ENCODE measurements at regions not wholly inside any gene's neighbourhood (a gene's known extent, or its start where the extent isn't known, plus 50 kb on each side); places are given as distances from the start of the nearest gene placed in this dataset.

DNA sequence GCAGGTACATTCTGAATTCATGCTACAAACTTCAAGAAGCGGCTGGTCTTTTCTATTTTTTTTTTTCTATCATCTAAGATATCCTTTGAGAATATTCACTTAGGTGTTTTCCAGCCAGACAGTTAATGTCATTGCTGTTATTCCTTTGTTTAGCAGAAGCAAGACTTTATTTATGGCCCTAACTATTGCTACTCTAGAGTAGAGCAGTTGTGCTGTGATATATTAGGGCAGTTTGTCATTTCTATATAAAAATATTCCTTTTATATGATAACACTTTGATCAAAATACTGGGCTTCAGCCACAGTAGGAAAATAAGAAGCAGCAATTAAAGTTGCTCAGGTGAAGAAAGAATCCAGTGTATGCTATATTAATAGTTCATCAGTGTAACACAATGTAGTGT lies 959.3 kb downstream of the NCAM2 start (continued):
- TF ChIP-seq, protein P1, sequence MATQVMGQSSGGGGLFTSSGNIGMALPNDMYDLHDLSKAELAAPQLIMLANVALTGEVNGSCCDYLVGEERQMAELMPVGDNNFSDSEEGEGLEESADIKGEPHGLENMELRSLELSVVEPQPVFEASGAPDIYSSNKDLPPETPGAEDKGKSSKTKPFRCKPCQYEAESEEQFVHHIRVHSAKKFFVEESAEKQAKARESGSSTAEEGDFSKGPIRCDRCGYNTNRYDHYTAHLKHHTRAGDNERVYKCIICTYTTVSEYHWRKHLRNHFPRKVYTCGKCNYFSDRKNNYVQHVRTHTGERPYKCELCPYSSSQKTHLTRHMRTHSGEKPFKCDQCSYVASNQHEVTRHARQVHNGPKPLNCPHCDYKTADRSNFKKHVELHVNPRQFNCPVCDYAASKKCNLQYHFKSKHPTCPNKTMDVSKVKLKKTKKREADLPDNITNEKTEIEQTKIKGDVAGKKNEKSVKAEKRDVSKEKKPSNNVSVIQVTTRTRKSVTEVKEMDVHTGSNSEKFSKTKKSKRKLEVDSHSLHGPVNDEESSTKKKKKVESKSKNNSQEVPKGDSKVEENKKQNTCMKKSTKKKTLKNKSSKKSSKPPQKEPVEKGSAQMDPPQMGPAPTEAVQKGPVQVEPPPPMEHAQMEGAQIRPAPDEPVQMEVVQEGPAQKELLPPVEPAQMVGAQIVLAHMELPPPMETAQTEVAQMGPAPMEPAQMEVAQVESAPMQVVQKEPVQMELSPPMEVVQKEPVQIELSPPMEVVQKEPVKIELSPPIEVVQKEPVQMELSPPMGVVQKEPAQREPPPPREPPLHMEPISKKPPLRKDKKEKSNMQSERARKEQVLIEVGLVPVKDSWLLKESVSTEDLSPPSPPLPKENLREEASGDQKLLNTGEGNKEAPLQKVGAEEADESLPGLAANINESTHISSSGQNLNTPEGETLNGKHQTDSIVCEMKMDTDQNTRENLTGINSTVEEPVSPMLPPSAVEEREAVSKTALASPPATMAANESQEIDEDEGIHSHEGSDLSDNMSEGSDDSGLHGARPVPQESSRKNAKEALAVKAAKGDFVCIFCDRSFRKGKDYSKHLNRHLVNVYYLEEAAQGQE (IDR thresholded peaks at IDR 0.05; ENCODE audit: low read depth) = no peak
- TF ChIP-seq ZNF274 (IDR thresholded peaks at IDR 0.05; ENCODE audit: low read depth, low read length) (no peak), POLR2A (IDR thresholded peaks at IDR 0.05; ENCODE audit: borderline replicate concordance, extremely low read depth, insufficient read depth, insufficient read length) (no peak), SP1 (IDR thresholded peaks at IDR 0.05; ENCODE audit: low read depth) (no peak), ELF1 (IDR thresholded peaks at IDR 0.05; ENCODE audit: borderline replicate concordance, low read depth) (no peak)

DNA sequence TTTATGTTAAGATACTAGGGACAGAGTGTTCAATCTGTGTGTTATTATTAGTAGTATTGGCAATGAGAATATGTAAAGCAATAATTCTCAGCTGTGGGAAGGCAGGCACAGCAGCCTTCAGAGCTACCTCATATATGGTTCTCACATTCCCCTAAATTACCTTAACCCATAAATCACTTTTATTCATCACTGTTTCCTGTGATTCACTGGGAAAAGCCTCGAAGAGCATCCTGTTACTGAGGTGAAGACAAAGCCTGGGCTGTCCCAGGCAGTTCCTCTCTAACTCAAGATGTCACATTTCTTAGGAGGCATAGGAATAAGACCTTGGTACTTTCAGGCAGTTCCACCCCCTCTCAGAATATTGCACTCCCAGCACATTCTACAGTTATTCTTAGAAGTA lies 965.7 kb downstream of the NCAM2 start:
- no peak for ATAC-seq
- Histone ChIP-seq H2AFZ (ENCODE audit: low read depth, low read length, poor library complexity, severe bottlenecking) (no peak overlapping the region), H3K27me3 (ENCODE audit: insufficient read depth, low read length) (no peaks in the 10 kb centered on the region), H4K20me1 (ENCODE audit: insufficient read depth) (no peaks in the 10 kb centered on the region), H3K4me1 (ENCODE audit: control insufficient read depth in 1 of 2, insufficient read depth in 2 of 2, low read length in 2 of 2) (no peaks in the 10 kb centered on the region), H3K4me3 (replicated peaks in 1 of 2; ENCODE audit: low read depth in 1 of 2, low read length in 2 of 2) (no peak overlapping the region), H3K9me2 (ENCODE audit: insufficient read depth) (no peaks in the 10 kb centered on the region), H3K79me2 (ENCODE audit: insufficient read depth, low read length) (no peaks in the 10 kb centered on the region), H3K9ac (ENCODE audit: low read length) (no peak overlapping the region), H3K36me3 (ENCODE audit: control insufficient read depth in 1 of 2, insufficient read depth in 2 of 2, low read length in 2 of 2) (no peaks in the 10 kb centered on the region), H3K4me2 (ENCODE audit: low read length) (no peak overlapping the region), H3K9me3 (ENCODE audit: control insufficient read depth in 1 of 2, insufficient read depth in 1 of 2, low read depth in 1 of 2, low read length in 2 of 2) (peaks cover 15 to 31% of the 10 kb centered on the region in 2 experiments; a peak in 2 of 4 replicates), H3K27ac (ENCODE audit: low read depth, low read length) (no peak overlapping the region)
- no peak for DNase-seq (ENCODE audit: low read depth, low spot score)
- intact Hi-C loops (cut with micrococcal nuclease) = no loop called here
- RAD21 ChIA-PET (ENCODE audit: low non-redundant PET in 1 of 2, low total read pairs in 2 of 2, uncharacterized antibody in 2 of 2, unreplicated experiment in 2 of 2) = no interaction called here
- no TSS peak for BruUV-seq (replicated peaks)
- POLR2A ChIA-PET = no interaction called here
- CTCF ChIA-PET = no interaction called here
- TF ChIP-seq, protein P2, sequence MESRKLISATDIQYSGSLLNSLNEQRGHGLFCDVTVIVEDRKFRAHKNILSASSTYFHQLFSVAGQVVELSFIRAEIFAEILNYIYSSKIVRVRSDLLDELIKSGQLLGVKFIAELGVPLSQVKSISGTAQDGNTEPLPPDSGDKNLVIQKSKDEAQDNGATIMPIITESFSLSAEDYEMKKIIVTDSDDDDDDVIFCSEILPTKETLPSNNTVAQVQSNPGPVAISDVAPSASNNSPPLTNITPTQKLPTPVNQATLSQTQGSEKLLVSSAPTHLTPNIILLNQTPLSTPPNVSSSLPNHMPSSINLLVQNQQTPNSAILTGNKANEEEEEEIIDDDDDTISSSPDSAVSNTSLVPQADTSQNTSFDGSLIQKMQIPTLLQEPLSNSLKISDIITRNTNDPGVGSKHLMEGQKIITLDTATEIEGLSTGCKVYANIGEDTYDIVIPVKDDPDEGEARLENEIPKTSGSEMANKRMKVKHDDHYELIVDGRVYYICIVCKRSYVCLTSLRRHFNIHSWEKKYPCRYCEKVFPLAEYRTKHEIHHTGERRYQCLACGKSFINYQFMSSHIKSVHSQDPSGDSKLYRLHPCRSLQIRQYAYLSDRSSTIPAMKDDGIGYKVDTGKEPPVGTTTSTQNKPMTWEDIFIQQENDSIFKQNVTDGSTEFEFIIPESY (IDR thresholded peaks at IDR 0.05; ENCODE audit: extremely low read depth, insufficient replicate concordance, low read length) = no peak
- no peak for TF ChIP-seq SIN3A (IDR thresholded peaks at IDR 0.05; ENCODE audit: low read depth)
- TF ChIP-seq, protein P1 (IDR thresholded peaks at IDR 0.05; ENCODE audit: low read depth) = no peak
- TF ChIP-seq EGR1 (IDR thresholded peaks at IDR 0.05; ENCODE audit: low read depth) = no peak
- no peak for TF ChIP-seq ELF1 (IDR thresholded peaks at IDR 0.05; ENCODE audit: borderline replicate concordance, low read depth)
- TF ChIP-seq EZH2 (IDR thresholded peaks at IDR 0.05) = no peak
- TF ChIP-seq, protein P3, sequence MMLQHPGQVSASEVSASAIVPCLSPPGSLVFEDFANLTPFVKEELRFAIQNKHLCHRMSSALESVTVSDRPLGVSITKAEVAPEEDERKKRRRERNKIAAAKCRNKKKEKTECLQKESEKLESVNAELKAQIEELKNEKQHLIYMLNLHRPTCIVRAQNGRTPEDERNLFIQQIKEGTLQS (IDR thresholded peaks at IDR 0.05) = no peak
- no peak for TF ChIP-seq RAD21 (IDR thresholded peaks at IDR 0.05; ENCODE audit: low read depth)
- TF ChIP-seq TCF7L2 (IDR thresholded peaks at IDR 0.05; ENCODE audit: borderline replicate concordance, extremely low read depth, insufficient read depth, insufficient read length) = no peak
- no peak for TF ChIP-seq SRF (IDR thresholded peaks at IDR 0.05; ENCODE audit: low read depth)
- TF ChIP-seq FOSL1 (IDR thresholded peaks at IDR 0.05; ENCODE audit: low read depth) = no peak
- TF ChIP-seq CBX3 (IDR thresholded peaks at IDR 0.05; ENCODE audit: low read depth) = no peak
- no peak for TF ChIP-seq ZFX (IDR thresholded peaks at IDR 0.05)

Measured in HCT116 (cell line).